ENCODE measurements at regions not wholly inside any gene's neighbourhood (a gene's known extent, or its start where the extent isn't known, plus 50 kb on each side); places are given as distances from the start of the nearest gene placed in this dataset.

GRCh38 chr7:26506196-26506595, 214.5 kb downstream of the SNX10 start:
- no peak for TF ChIP-seq EP300 (IDR thresholded peaks at IDR 0.05)
- no peak for TF ChIP-seq CTCF (IDR thresholded peaks at IDR 0.05)
- TF ChIP-seq POLR2A (IDR thresholded peaks at IDR 0.05): no peak

Measured in tibial nerve (tissue), 4 donors.